ENCODE measurements at regions not wholly inside any gene's neighbourhood (a gene's known extent, or its start where the extent isn't known, plus 50 kb on each side); places are given as distances from the start of the nearest gene placed in this dataset.
"Not testable (repeated sequence)": the region's sequence is repeated elsewhere in the genome, so short reads cannot be mapped to it uniquely, and the experiment has no call there.

DNA sequence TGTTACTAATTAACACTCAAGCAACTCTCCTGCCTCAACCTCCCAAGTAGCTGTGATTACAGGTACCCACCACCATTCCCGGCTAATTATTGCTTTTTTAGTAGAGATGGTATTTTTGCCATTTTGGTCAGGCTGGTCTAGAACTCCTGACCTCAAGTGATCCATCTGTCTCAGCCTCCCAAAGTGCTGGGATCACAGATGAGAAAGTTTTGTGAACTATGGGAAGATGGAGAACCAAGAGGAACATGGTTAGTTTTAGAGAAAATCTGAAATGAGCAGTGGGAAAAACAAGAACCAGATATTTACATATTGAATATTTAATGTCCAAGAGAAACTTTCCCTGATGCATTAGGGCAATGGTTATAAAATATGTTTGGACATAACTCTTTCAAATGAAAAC, 863.6 kb upstream of the MIR17HG start:
- no peak for DNase-seq (ENCODE audit: low spot score)
- no peak for ATAC-seq (ENCODE audit: insufficient number of reproducible peaks, low FRiP score, low read depth)
- Histone ChIP-seq H3K4me3 (no peak overlapping the region), H3K4me1 (ENCODE audit: control insufficient read depth in 1 of 2, low read depth in 2 of 2) (peaks cover 4 to 10% of the 10 kb centered on the region in 2 donors), H3K36me3 (no peaks in the 10 kb centered on the region), H3K27ac (no peak overlapping the region), H3K27me3 (replicated peaks; ENCODE audit: insufficient read depth) (no peaks in the 10 kb centered on the region), H3K9me3 (no peaks in the 10 kb centered on the region)
- TF ChIP-seq, protein P1, sequence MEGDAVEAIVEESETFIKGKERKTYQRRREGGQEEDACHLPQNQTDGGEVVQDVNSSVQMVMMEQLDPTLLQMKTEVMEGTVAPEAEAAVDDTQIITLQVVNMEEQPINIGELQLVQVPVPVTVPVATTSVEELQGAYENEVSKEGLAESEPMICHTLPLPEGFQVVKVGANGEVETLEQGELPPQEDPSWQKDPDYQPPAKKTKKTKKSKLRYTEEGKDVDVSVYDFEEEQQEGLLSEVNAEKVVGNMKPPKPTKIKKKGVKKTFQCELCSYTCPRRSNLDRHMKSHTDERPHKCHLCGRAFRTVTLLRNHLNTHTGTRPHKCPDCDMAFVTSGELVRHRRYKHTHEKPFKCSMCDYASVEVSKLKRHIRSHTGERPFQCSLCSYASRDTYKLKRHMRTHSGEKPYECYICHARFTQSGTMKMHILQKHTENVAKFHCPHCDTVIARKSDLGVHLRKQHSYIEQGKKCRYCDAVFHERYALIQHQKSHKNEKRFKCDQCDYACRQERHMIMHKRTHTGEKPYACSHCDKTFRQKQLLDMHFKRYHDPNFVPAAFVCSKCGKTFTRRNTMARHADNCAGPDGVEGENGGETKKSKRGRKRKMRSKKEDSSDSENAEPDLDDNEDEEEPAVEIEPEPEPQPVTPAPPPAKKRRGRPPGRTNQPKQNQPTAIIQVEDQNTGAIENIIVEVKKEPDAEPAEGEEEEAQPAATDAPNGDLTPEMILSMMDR (IDR thresholded peaks at IDR 0.05): no peak

DNA sequence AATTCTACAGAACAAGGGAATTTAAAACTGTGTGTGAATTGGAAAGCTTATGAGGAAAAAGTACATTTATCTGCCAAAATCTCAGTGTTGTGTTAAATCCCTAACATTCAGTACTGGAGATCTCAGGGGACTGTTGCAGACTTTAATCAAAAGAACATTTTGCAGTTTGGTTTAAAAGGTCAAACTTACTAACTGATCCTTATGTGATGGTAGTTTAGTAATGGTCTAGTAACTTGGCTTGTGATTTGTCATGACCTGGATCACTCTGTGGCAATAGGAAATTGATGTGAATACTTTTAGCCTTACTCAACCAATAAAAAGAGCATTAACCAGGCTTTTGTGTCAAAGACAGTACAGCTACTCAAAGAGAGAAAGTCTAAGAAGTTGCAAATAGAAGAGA, 862.1 kb upstream of the MIR17HG start:
- Histone ChIP-seq H3K27ac (no peak overlapping the region), H3K4me1 (ENCODE audit: control insufficient read depth in 1 of 2, low read depth in 2 of 2) (peaks cover 4 to 10% of the 10 kb centered on the region in 2 donors), H3K27me3 (replicated peaks; ENCODE audit: insufficient read depth) (no peaks in the 10 kb centered on the region), H3K9me3 (no peaks in the 10 kb centered on the region), H3K4me3 (no peak overlapping the region), H3K36me3 (no peaks in the 10 kb centered on the region)
- TF ChIP-seq, protein P1 (IDR thresholded peaks at IDR 0.05): no peak
- DNase-seq (ENCODE audit: low spot score) (no peak), ATAC-seq (ENCODE audit: insufficient number of reproducible peaks, low FRiP score, low read depth) (no peak)

DNA sequence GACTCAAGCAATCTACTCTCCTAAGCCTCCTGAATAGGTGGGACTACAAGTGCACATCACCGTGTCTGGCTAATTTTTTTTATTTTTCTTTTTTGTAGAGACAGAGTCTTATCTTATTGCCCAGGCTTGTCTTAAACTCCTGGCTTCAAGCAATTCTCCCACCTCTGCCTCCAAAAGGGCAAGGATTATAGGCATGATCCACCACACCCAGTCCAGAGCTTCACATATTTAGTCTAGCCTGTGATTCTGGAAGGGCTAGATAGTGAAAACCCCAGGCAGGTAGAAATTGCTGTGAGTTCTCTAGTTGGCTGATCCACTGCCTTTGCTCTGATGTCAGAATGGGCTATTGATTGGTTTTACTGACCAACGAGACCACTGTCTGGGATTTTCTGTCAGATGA, 854.6 kb upstream of the MIR17HG start:
- no peaks in the 10 kb centered on the region for H3K27me3 ChIP-seq (replicated peaks; ENCODE audit: insufficient read depth)
- TF ChIP-seq, protein P1 (IDR thresholded peaks at IDR 0.05): no peak
- H3K4me1 ChIP-seq (ENCODE audit: control insufficient read depth in 1 of 2, low read depth in 2 of 2): no peaks in the 10 kb centered on the region
- H3K36me3 ChIP-seq: no peaks in the 10 kb centered on the region
- no peak for ATAC-seq (ENCODE audit: insufficient number of reproducible peaks, low FRiP score, low read depth)
- no peak overlapping the region for H3K27ac ChIP-seq
- H3K9me3 ChIP-seq: no peaks in the 10 kb centered on the region
- no peak overlapping the region for H3K4me3 ChIP-seq
- no peak for DNase-seq (ENCODE audit: low spot score)

- H3K27ac ChIP-seq: no peak overlapping the region
- H3K36me3 ChIP-seq: no peaks in the 10 kb centered on the region
- H3K27me3 ChIP-seq (replicated peaks; ENCODE audit: insufficient read depth): no peaks in the 10 kb centered on the region
- H3K4me1 ChIP-seq (ENCODE audit: control insufficient read depth in 1 of 2, low read depth in 2 of 2): no peaks in the 10 kb centered on the region
- H3K9me3 ChIP-seq: no peaks in the 10 kb centered on the region
- TF ChIP-seq, protein P1 (IDR thresholded peaks at IDR 0.05): no peak
- DNase-seq (ENCODE audit: low spot score): no peak
- no peak for ATAC-seq (ENCODE audit: insufficient number of reproducible peaks, low FRiP score, low read depth)
- H3K4me3 ChIP-seq: no peak overlapping the region
These were observed 853.8 kb upstream of the MIR17HG start for GRCh38 chr13:90493667-90494066.

- not testable (repeated sequence) for DNase-seq (ENCODE audit: low spot score); H3K9me3 ChIP-seq; H3K36me3 ChIP-seq; H3K4me1 ChIP-seq (ENCODE audit: control insufficient read depth in 1 of 2, low read depth in 2 of 2); ATAC-seq (ENCODE audit: insufficient number of reproducible peaks, low FRiP score, low read depth); H3K27ac ChIP-seq; H3K4me3 ChIP-seq; H3K27me3 ChIP-seq (replicated peaks; ENCODE audit: insufficient read depth)
These were observed 852.6 kb upstream of the MIR17HG start for GRCh38 chr13:90494849-90495248.

- TF ChIP-seq, protein P1 (IDR thresholded peaks at IDR 0.05): no peak
- Histone ChIP-seq H3K27me3 (replicated peaks; ENCODE audit: insufficient read depth) (no peaks in the 10 kb centered on the region), H3K4me3 (no peak overlapping the region), H3K4me1 (ENCODE audit: control insufficient read depth in 1 of 2, low read depth in 2 of 2) (no peaks in the 10 kb centered on the region), H3K36me3 (no peaks in the 10 kb centered on the region), H3K9me3 (no peaks in the 10 kb centered on the region), H3K27ac (no peak overlapping the region)
- ATAC-seq (ENCODE audit: insufficient number of reproducible peaks, low FRiP score, low read depth) (no peak), DNase-seq (ENCODE audit: low spot score) (no peak)
These were observed 849.4 kb upstream of the MIR17HG start for GRCh38 chr13:90498096-90498495.

Measured in thoracic aorta (tissue), 2 donors.